ENCODE measurements at regions not wholly inside any gene's neighbourhood (a gene's known extent, or its start where the extent isn't known, plus 50 kb on each side); places are given as distances from the start of the nearest gene placed in this dataset.
"Not testable (repeated sequence)": the region's sequence is repeated elsewhere in the genome, so short reads cannot be mapped to it uniquely, and the experiment has no call there.

- no peak for DNase-seq (ENCODE audit: low spot score)
These were observed 78.1 kb upstream of the PLCB4 start for GRCh38 chr20:8990770-8991169.

GRCh38 chr20:8994045-8994444, 74.8 kb upstream of the PLCB4 start:
- DNase-seq (ENCODE audit: low spot score): no peak

- DNase-seq (ENCODE audit: low spot score): no peak
These were observed 73.1 kb upstream of the PLCB4 start for GRCh38 chr20:8995761-8996160.

- no peak for DNase-seq (ENCODE audit: low spot score)
These were observed 71.9 kb upstream of the PLCB4 start for GRCh38 chr20:8996817-8997512.

- DNase-seq (ENCODE audit: low spot score): no peak
These were observed 71.2 kb upstream of the PLCB4 start for GRCh38 chr20:8997701-8998117.

- no peak for DNase-seq (ENCODE audit: low spot score)
These were observed 57.8 kb upstream of the PLCB4 start for GRCh38 chr20:9011121-9011520.

GRCh38 chr20:9015232-9015983, 53.5 kb upstream of the PLCB4 start:
- not testable (repeated sequence) for DNase-seq (ENCODE audit: low spot score)

GRCh38 chr20:9015984-9016324, 52.9 kb upstream of the PLCB4 start:
- DNase-seq (ENCODE audit: low spot score): no peak

- DNase-seq (ENCODE audit: low spot score): no peak
These were observed 50.5 kb upstream of the PLCB4 start for GRCh38 chr20:9018346-9018745.
